Urinary bladder (tissue), 3 donors: ENCODE measurements at regions not wholly inside any gene's neighbourhood (a gene's known extent, or its start where the extent isn't known, plus 50 kb on each side); places are given as distances from the start of the nearest gene placed in this dataset.
"Not testable (repeated sequence)": the region's sequence is repeated elsewhere in the genome, so short reads cannot be mapped to it uniquely, and the experiment has no call there.

Source experiments
- DNase-seq: peaks from one replicate; pipeline ENCODE4 v3.0.0-alpha.2; 2015; ENCODE audit errors: extremely low spot score
- H3K27ac ChIP-seq: one replicate; pipeline ENCODE4 v1.5.1; 2013; ENCODE audit warnings: low read depth, mild to moderate bottlenecking, moderate library complexity
- H3K36me3 ChIP-seq: one replicate; pipeline ENCODE4 v1.6.1; 2013; ENCODE audit warnings: mild to moderate bottlenecking, moderate library complexity; ENCODE audit not compliant: insufficient read depth
- H3K4me1 ChIP-seq: one replicate; pipeline ENCODE4 v1.6.1; 2013; ENCODE audit warnings: mild to moderate bottlenecking, moderate library complexity; ENCODE audit not compliant: insufficient read depth
- H3K4me3 ChIP-seq: one replicate; pipeline ENCODE4 v1.5.1; 2013; ENCODE audit warnings: low read depth, low read length
- WGBS: extraction: QIAGEN DNeasy Blood & Tissue Kit; methylation state at CpG from one replicate; pipeline ENCODE4 v1.1.7; 2013; 5-methylcytosine and 5-hydroxymethylcytosine counted together
- donor health status: healthy with polysubstance abuse.
- donor health status: healthy.

DNA sequence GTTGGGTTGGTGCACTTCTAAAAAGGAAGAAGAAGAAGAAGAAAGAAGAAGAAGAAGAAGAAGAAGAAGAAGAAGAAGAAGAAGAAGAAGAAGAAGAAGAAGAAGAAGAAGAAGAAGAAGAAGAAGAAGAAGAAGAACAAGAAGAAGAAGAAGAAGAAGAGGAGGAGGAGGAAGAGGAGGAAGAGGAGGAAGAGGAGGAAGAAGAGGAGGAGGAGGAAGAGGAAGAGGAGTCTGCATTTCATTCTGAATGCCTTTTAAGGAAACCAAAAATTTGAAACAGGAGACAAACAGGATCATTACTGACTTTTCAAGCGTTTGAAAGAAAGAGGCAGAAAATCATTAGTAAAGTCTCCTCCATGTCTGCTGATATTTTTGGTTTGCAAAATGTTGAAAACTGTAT, 124.1 kb upstream of the EGFLAM start:
- not testable (repeated sequence) for DNase-seq, H3K27ac ChIP-seq, H3K4me1 ChIP-seq, H3K4me3 ChIP-seq, H3K36me3 ChIP-seq
- 86% methylated on average over 1 of the region's 1 CpG for WGBS

DNA sequence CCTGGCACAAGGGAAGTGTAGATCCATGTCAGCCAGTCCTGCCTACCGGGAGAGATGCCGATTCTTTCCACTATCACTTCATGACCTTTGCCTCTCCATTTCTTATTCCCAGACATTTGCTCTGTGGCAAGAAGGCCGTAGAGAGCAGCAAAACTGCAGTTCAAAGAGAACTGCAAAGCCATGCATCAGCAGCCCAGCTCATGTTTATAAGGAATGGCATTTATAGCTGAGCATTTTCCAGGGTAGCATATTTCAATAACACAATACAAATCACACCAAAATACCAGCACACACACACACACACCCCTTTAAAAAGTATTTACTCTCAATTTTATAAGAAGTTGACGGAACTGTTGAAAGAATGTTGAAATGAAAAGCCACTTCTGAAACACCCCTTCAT, 126.7 kb upstream of the EGFLAM start:
- DNase-seq, result no peak
- no peaks in the 10 kb centered on the region for H3K4me1 ChIP-seq
- no peak overlapping the region for H3K27ac ChIP-seq
- H3K4me3 ChIP-seq, result no peak overlapping the region
- 38% methylated on average over 4 of the region's 4 CpGs for WGBS
- no peaks in the 10 kb centered on the region for H3K36me3 ChIP-seq

DNA sequence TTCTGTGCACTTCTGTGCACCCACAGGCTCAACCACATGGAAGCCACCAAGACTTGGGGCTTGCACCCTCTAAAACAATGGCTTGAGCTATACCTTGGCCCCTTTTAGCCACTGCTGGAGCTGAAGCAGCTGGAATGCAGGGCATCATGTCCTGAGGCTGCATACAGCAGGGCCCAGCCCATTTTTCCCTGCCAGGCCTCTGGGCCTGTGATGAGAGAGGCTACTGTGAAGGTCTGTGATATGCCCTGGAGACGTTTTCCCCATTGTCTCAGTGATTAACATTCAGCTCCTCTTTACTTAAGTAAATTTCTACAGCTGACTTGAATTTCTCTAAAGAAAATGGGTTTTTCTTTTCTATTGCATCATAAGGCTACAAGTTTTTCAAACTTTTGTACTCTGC, 134.0 kb upstream of the EGFLAM start:
- no peaks in the 10 kb centered on the region for H3K4me1 ChIP-seq
- no peaks in the 10 kb centered on the region for H3K36me3 ChIP-seq
- WGBS, result 69% methylated on average over 1 of the region's 1 CpG
- H3K4me3 ChIP-seq, result no peak overlapping the region
- H3K27ac ChIP-seq, result no peak overlapping the region
- DNase-seq, result no peak

DNA sequence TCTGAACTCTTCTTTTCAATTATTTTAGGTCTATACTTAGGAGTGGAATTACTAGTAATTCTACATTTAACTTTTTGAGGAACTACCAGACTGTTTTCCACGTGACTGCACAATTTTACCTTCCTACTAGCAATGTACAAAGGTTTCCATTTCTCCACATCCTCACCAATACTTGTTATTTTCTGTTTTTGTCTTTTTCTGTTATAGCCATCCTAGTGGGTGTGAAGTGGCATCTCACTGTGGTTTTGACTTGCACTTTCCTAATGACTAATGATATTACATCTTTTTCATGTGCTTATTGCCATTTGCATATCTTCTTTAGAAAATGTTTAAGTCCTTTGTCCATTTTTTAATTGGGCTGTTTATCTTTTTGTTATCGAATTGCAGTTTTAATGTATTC, 136.9 kb upstream of the EGFLAM start:
- DNase-seq, result no peak
- Histone ChIP-seq H3K4me1 (no peaks in the 10 kb centered on the region), H3K4me3 (no peak overlapping the region), H3K36me3 (no peaks in the 10 kb centered on the region), H3K27ac (no peak overlapping the region)
- WGBS, result 91% methylated on average over 2 of the region's 2 CpGs

DNA sequence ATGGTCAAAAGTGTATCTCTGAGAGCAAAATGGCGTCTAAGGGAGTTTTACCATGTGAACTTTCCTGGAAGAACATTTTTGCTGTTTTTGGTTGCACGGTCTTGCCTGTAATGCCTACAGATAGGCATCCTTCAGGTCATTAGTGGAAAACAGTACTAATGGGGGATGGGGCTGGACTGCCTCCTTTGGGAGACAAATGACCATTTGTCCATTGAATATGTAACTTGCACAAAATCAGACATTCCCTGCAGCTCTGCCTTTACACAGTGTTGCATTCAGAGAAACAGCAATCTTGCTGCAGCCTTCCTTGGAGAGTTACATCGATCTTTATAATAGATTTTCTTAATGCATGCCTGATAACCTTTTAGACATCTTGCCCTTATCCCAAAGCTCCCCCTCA, 138.5 kb upstream of the EGFLAM start:
- DNase-seq, result no peak
- Histone ChIP-seq H3K4me1 (no peaks in the 10 kb centered on the region), H3K27ac (no peak overlapping the region), H3K4me3 (no peak overlapping the region), H3K36me3 (no peaks in the 10 kb centered on the region)
- WGBS, result 72% methylated on average over 3 of the region's 3 CpGs

DNA sequence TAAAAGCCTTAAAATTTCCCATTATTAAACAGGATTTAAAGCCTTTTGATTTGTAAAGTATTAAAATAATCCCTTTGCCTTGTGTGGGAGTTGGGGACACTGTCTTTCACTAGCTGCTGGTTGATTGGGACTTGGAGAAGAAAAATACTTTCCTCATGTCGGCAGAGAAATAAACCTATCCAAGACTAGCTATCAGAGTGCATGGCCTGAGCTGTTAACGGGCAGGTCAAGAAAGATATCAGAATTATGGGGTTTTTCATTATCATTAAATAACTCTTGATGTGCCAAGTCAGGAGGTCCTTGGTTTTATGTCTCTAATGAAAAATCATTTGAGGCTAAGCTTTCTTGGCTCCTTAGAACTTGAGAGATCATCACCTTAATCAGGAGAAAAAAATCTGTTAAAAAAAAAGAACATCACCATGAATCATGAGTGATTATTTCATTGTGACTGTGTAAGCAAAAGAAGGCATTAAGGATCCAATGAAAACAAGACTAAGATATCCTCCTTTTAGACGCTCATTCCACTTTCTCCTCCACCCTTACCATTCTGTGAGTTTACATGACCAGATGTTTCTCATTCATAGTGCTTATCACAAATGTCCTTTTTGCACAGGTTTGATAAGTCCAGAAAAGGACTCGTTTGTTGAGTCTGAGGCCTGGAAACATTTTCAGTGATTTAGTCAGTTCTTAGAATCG, 140.4 kb upstream of the EGFLAM start:
- 42% methylated on average over 5 of the region's 5 CpGs for WGBS
- Histone ChIP-seq H3K27ac (no peak overlapping the region), H3K36me3 (no peaks in the 10 kb centered on the region), H3K4me1 (no peaks in the 10 kb centered on the region), H3K4me3 (no peak overlapping the region)
- DNase-seq, result peak; percentile 79

DNA sequence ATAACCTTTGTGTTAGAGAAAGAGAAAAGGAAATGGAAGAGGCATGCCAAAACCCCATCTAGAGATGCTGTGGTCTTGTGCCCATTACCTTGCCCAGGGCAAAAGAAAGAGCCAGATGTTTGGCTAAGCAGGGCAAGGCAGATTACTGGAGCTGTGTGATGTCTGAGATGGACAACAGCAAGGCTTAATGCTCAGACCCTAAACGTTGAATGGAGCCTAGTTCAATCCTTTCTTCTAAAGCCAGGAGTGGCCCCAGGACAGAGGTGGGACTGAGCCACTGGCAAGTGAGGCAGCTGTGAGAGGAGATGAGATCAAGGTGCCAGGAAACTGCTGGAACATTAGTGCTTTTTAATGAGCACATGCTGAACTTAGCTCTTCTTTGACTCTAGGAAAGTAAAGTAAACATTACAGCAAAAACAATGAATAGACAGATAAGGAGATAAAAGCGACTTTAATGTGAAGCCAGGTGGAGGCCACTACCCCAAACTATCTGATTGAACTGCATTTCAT, 143.0 kb upstream of the EGFLAM start:
- WGBS, result 40% methylated on average over 2 of the region's 2 CpGs
- no peaks in the 10 kb centered on the region for H3K36me3 ChIP-seq
- H3K4me3 ChIP-seq, result no peak overlapping the region
- DNase-seq, result peak; percentile 31
- no peaks in the 10 kb centered on the region for H3K4me1 ChIP-seq
- no peak overlapping the region for H3K27ac ChIP-seq

DNA sequence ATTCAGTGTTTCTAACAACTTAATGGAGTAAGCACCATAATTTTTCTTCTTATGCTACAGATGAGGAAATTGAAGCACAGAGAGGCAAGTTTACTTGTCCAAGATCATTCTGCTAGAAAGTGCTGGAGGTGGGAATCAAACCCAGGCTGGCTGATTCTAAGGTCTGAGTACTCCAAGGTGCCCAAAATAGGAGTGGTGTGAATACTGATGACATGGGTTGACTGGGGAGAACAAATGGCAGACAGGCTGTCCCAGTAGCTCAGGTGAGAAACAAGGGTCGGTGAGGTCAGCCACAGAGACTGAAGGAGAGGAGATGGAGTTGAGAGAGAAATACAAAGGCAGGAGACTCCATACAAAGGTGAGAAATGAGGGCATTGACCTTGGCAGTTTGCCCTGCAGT, 144.5 kb upstream of the EGFLAM start:
- DNase-seq, result no peak

DNA sequence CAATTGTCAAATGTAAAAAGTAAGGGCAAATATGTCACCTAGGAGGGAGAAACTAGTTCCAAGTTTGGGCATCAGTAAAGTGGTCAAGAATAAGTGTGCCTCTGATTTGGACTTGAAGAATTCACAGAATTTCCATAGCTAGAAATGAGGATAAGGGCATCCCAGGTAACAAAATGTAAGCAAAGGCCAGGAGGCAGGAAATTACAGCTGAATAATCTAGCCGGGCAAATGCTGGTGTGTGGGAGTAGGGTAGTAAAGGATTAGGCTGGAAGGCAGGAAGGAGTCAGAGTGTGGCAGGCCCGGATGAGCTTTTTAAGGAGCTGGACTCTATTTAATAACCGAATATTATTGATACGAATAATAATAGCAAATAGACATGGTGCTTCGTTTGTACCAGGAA, 144.9 kb upstream of the EGFLAM start:
- no peak for DNase-seq
- H3K27ac ChIP-seq, result no peak overlapping the region
- H3K4me1 ChIP-seq, result no peaks in the 10 kb centered on the region
- WGBS, result 91% methylated on average over 5 of the region's 5 CpGs
- H3K4me3 ChIP-seq, result no peak overlapping the region
- H3K36me3 ChIP-seq, result no peaks in the 10 kb centered on the region

More for the DNA sequence above, 144.5 kb upstream of the EGFLAM start:
- 91% methylated on average over 1 of the region's 1 CpG for WGBS
- H3K4me3 ChIP-seq, result no peak overlapping the region
- H3K4me1 ChIP-seq, result no peaks in the 10 kb centered on the region
- H3K36me3 ChIP-seq, result no peaks in the 10 kb centered on the region
- no peak overlapping the region for H3K27ac ChIP-seq

DNA sequence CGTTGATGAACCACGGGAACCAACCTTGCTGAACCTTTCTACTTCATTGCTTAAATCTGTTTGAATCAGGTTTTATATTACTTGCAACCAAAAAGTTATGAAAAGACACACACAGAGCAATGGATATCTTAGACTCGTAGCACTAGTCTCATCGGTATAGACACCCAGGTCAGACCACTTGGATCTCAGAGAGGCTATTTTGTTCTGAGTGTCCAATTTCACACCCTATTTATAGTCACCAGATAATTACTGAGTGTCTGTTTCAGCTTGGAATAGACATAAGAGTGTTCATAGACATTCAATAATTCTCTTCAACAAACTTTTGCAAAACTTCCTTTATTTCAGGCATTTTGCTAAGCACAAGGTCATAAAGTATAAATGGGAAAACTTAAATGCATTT, 145.4 kb upstream of the EGFLAM start:
- DNase-seq, result no peak
- H3K4me1 ChIP-seq, result no peaks in the 10 kb centered on the region
- 91% methylated on average over 4 of the region's 4 CpGs for WGBS
- no peak overlapping the region for H3K27ac ChIP-seq
- no peaks in the 10 kb centered on the region for H3K36me3 ChIP-seq
- no peak overlapping the region for H3K4me3 ChIP-seq

DNA sequence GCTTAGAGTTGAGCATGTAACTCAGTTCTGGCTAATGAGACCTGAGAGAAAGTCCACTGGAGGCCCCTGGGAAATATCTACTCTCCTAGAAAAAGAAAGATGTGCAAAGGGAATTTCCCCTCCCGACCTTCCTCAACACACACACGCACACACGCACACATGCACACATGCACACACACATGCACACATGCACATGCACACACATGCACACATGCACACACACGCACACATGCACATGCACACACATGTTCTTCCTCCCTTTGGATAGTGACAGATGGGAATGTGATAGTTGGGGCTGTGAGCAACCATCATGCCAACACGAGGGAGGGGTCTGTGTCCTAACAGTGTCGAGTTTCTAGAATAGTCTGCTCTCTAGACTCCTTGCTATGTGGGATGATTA, 148.2 kb upstream of the EGFLAM start:
- no peaks in the 10 kb centered on the region for H3K4me1 ChIP-seq
- 89% methylated on average over 6 of the region's 6 CpGs for WGBS
- no peak overlapping the region for H3K27ac ChIP-seq
- H3K4me3 ChIP-seq, result no peak overlapping the region
- no peak for DNase-seq
- no peaks in the 10 kb centered on the region for H3K36me3 ChIP-seq

DNA sequence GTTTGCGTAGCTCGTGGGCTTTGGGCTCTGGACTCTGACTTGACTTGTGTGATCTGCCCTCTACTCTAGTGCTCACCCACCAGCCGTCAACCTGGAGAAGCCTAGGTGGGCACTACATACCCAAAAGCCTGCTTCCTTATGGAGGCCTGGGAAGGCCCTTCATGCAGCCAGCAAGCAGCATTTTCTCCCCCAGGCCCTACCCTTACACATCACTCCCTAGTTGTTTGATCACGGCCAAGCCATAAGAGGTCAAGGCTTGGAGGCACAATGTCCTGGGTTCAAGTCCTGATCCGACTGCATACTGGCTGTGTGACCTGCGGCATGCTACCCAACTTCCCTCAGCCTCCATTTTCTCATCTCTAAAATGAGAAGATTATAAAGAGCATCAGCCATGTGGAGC, 151.3 kb upstream of the EGFLAM start:
- Histone ChIP-seq H3K27ac (no peak overlapping the region), H3K4me3 (no peak overlapping the region), H3K36me3 (no peaks in the 10 kb centered on the region), H3K4me1 (no peaks in the 10 kb centered on the region)
- DNase-seq, result no peak
- WGBS, result 95% methylated on average over 6 of the region's 6 CpGs

DNA sequence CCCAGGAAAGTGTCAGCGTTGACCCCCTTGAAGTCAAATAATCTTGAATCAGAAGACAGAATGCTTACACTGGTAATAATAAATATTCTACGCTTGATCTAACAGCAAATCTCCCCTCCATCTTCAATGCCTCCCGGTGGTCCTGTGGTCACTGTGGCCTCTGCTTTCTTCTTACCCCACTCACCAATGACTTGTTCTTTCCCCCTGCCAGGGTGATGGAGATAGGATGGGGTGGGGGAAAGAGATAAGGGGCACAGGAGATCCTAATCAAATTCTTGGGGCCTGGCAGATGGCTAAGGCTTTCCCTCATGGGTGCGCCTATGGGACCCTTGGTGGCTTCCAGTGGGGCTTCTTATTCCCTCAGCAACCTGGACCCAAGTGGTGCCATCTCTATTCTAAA, 152.6 kb upstream of the EGFLAM start:
- H3K4me3 ChIP-seq, result no peak overlapping the region
- 92% methylated on average over 4 of the region's 4 CpGs for WGBS
- H3K4me1 ChIP-seq, result no peaks in the 10 kb centered on the region
- DNase-seq, result no peak
- H3K36me3 ChIP-seq, result no peaks in the 10 kb centered on the region
- no peak overlapping the region for H3K27ac ChIP-seq

DNA sequence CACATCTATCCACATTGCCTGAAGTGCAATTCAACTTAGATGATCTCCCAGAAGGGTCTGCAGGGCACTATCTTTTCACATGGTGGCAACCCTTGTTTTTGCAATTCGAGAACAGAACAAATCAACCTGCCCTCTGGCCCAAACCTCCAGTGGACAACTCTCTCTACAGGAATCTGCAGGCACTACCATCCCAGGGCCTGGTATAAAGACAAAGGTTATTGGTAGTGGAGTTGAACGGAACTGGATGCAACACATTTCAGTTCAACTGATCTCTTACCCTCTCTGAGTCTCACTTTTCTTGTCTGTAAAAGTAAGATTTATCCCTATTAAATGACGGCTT, 153.2 kb upstream of the EGFLAM start:
- no peak for DNase-seq
- H3K36me3 ChIP-seq, result no peaks in the 10 kb centered on the region
- WGBS, result 85% methylated on average over 3 of the region's 3 CpGs
- H3K4me3 ChIP-seq, result no peak overlapping the region
- H3K27ac ChIP-seq, result no peak overlapping the region
- no peaks in the 10 kb centered on the region for H3K4me1 ChIP-seq
